HFFc6 (cell line): ENCODE measurements at regions not wholly inside any gene's neighbourhood (a gene's known extent, or its start where the extent isn't known, plus 50 kb on each side); places are given as distances from the start of the nearest gene placed in this dataset.

Source experiments
- DNase-seq: peaks from one replicate; pipeline ENCODE4 v3.0.0-alpha.2; 2018
- H3K27ac Mint-ChIP-seq: 2 replicates; pipeline ENCODE4 v1.8.0; 2020; ENCODE audit warnings: mild to moderate bottlenecking, mixed read lengths
- H3K27me3 Mint-ChIP-seq: 2 replicates; pipeline ENCODE4 v1.8.0; 2021; ENCODE audit warnings: mild to moderate bottlenecking, moderate library complexity, mixed read lengths; ENCODE audit not compliant: insufficient read depth
- H3K36me3 Mint-ChIP-seq: 2 replicates; pipeline ENCODE4 v1.8.0; 2021; ENCODE audit warnings: low read depth, mixed read lengths
- H3K4me1 Mint-ChIP-seq: 2 replicates; pipeline ENCODE4 v1.8.0; 2020; ENCODE audit warnings: low read depth, mixed read lengths
- H3K4me3 Mint-ChIP-seq: 2 replicates; pipeline ENCODE4 v1.8.0; 2020; ENCODE audit warnings: mild to moderate bottlenecking, moderate library complexity, mixed read lengths
- H3K9me3 Mint-ChIP-seq: 2 replicates; pipeline ENCODE4 v1.8.0; 2020; ENCODE audit warnings: mild to moderate bottlenecking, mixed read lengths
- TF ChIP-seq, protein P1 (sequence below): fragments of 200-600 bp; sonication (generic); IDR thresholded peaks from 2 replicates; pipeline ENCODE4 v1.5.0; 2021; ENCODE audit warnings: antibody characterized with exemption, mild to moderate bottlenecking

DNA sequence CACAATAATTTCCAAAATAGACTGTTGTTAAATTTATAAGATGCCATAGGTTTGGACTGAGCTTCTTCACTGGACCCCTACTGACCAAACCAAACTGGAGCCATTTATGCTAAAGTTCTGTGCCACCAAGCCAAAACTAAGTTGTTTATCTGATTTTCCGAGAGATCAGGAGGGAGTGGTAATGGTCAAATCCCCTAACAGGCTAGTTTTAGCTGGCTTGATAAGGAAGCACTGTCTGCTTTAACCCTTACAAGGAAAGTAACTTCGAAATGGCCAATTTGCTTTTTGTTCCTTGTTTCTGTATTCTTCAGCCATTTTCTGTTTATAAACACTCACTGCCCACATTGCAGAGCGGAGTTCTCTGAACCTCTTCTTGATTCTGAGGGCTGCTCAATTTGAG is 246.8 kb upstream of the TUT7 start:
- DNase-seq: no peak
- TF ChIP-seq, protein P1, sequence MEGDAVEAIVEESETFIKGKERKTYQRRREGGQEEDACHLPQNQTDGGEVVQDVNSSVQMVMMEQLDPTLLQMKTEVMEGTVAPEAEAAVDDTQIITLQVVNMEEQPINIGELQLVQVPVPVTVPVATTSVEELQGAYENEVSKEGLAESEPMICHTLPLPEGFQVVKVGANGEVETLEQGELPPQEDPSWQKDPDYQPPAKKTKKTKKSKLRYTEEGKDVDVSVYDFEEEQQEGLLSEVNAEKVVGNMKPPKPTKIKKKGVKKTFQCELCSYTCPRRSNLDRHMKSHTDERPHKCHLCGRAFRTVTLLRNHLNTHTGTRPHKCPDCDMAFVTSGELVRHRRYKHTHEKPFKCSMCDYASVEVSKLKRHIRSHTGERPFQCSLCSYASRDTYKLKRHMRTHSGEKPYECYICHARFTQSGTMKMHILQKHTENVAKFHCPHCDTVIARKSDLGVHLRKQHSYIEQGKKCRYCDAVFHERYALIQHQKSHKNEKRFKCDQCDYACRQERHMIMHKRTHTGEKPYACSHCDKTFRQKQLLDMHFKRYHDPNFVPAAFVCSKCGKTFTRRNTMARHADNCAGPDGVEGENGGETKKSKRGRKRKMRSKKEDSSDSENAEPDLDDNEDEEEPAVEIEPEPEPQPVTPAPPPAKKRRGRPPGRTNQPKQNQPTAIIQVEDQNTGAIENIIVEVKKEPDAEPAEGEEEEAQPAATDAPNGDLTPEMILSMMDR: no peak
- peaks cover 3% of the 10 kb centered on the region; the same call in 1 of the 2 replicates for H3K27me3 Mint-ChIP-seq
- H3K4me1 Mint-ChIP-seq: peaks cover 43% of the 10 kb centered on the region
- 0 out of 2 replicates have a peak, but pooled peaks cover 4% of the 10 kb centered on the region for H3K36me3 Mint-ChIP-seq
- H3K9me3 Mint-ChIP-seq: no peaks in the 10 kb centered on the region
- H3K27ac Mint-ChIP-seq: no peak overlapping the region
- no peak overlapping the region for H3K4me3 Mint-ChIP-seq

DNA sequence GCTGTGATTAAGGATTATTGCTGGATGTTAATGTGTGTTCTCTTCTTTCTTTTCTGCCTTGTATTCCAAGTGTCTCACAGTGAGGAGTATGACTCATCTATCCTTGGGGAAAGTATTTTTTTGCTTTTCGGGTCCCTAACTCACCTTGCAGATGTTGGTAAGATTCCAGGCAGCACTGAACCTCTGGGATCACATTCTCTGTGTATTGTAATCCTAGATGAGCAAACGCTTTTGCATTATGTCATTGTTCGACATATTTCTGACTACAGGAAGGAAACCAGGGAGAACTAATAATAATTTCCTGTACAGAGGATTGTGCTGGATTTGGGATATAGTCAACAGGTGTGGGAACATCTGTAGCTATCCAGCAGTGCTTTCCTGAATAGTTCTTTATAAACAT is 246.1 kb upstream of the TUT7 start:
- H3K4me3 Mint-ChIP-seq: no peak overlapping the region
- 0 out of 2 replicates have a peak, but pooled peaks cover 4% of the 10 kb centered on the region for H3K36me3 Mint-ChIP-seq
- H3K4me1 Mint-ChIP-seq: peaks cover 38% of the 10 kb centered on the region
- H3K27me3 Mint-ChIP-seq: peaks cover 7% of the 10 kb centered on the region; the same call in 1 of the 2 replicates
- TF ChIP-seq, protein P1: no peak
- H3K27ac Mint-ChIP-seq: no peak overlapping the region
- H3K9me3 Mint-ChIP-seq: no peaks in the 10 kb centered on the region
- no peak for DNase-seq

DNA sequence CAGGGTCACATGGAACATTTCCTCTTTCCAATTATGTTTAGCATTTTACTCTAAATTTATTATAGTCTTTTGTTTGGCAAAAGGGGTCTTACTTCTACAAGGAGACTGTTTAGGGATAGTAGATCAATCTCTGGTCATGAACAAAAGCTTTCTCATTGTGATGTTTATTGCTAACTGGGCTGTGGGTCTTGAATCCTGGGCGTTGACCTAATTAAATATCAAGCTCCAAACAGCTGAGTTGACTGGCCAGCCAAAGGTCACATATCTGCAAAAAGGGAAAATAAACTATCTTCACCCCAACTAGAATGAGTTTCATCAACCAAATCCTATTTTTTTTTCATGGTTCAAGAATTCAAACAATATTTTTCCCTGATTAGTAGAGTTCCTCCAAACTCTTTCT is 245.4 kb upstream of the TUT7 start:
- 0 out of 2 replicates have a peak, but pooled peaks cover 4% of the 10 kb centered on the region for H3K36me3 Mint-ChIP-seq
- H3K27me3 Mint-ChIP-seq: peaks cover 8% of the 10 kb centered on the region; the same call in 1 of the 2 replicates
- H3K9me3 Mint-ChIP-seq: no peaks in the 10 kb centered on the region
- no peak for DNase-seq
- TF ChIP-seq, protein P1: no peak
- no peak overlapping the region for H3K4me3 Mint-ChIP-seq
- H3K4me1 Mint-ChIP-seq: peaks cover 31% of the 10 kb centered on the region
- H3K27ac Mint-ChIP-seq: no peak overlapping the region

DNA sequence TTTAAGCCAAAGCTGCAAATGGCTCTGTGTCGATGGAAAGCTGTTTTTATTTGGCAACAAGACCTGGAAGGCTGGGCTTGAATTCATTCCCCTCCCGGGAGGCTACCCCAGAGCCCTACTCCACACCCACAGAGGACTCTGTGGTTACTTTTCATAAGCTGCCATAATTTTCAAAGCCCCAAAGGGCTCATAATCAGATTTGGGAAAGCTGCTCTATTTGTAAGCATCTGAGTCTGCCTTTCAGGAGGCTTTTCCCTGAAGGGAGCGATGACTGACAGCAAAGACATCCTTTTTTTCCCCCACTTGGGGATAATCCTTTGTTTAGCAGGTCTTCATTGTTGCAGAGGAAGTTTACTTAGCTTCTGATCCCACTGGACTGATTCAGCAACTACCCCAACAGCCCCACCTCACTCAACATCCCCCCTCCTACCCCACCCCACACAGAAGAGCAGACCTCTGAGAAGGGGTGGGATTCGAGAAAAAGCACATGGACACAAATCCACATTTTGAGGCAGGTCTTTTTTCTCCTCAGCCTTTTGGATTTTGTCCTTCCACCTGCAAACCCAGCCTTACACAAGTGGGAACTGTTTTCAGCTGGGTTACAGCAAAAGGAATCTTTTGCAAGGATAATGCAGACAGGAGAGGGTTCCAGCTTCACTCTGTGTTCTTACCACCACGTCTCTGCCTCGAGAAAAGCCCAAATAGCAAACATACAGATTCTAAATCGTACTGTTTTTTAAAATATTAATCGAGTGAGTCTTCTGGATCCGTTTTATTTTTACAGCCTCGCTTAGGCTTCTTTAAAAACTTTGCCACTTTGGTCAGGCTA is 244.4 kb upstream of the TUT7 start:
- TF ChIP-seq, protein P1: no peak
- Mint-ChIP-seq H3K9me3 (no peaks in the 10 kb centered on the region), H3K4me3 (no peak overlapping the region), H3K27me3 (peaks cover 8% of the 10 kb centered on the region; the same call in 1 of the 2 replicates), H3K36me3 (0 out of 2 replicates have a peak, but pooled peaks cover 4% of the 10 kb centered on the region), H3K4me1 (peaks cover 23% of the 10 kb centered on the region), H3K27ac (no peak overlapping the region)
- no peak for DNase-seq

DNA sequence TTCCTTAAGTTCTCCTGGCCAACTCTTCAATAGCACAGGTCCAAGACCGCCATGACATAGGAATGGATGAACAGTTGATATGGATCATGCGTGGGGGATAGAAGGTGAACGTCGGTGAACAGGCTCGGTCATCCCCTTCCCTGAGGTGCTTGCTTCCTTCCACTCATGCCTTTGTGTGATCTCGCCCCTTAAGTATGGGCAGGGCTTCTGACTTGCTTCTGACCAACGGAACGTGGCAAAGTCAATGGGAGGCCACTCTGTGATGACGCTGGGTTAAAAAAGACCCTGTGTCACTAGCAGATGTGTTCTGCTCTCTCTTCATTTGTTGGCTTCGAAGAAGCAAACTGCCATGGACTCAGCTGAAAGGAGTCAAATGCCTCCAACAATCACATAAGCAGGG is 240.5 kb upstream of the TUT7 start:
- Mint-ChIP-seq H3K4me1 (peaks cover 7% of the 10 kb centered on the region), H3K27me3 (peaks cover 8% of the 10 kb centered on the region), H3K9me3 (no peaks in the 10 kb centered on the region), H3K4me3 (no peak overlapping the region), H3K27ac (no peak overlapping the region), H3K36me3 (0 out of 2 replicates have a peak, but pooled peaks cover 4% of the 10 kb centered on the region)
- TF ChIP-seq, protein P1: no peak
- no peak for DNase-seq
